A549 (cell line): ENCODE measurements at regions not wholly inside any gene's neighbourhood (a gene's known extent, or its start where the extent isn't known, plus 50 kb on each side); places are given as distances from the start of the nearest gene placed in this dataset.
A peak's percentile ranks its signal among the peaks of the same experiment; 100 is the strongest.

Experiments
- ATAC-seq, 2 experiments: fragments of 200-7000 bp in 1 of 2; fragments of >200 bp in 1 of 2; cut with Nextera tagmentation in 1 of 2; cut with Tn5 transposase in 1 of 2; 3 replicates each; pipeline versions ENCODE4 v1.8.0 to v1.9.1; 2018 to 2020; ENCODE audit warnings: mild to moderate bottlenecking in 1 of 2, moderate library complexity in 1 of 2
- CTCF ChIA-PET: fragments of 300-600 bp; sonication (Branson Sonifier 250); formaldehyde crosslinking; extraction: SDS; loops from one replicate; lab custom pipeline; 2021; ENCODE audit warnings: antibody characterized with exemption, inconsistent platforms; lab: Yijun Ruan, JAX
- POLR2A ChIA-PET: fragments of 350-600 bp; formaldehyde crosslinking; extraction: SDS; loops from one replicate; lab custom pipeline; 2021; ENCODE audit warnings: antibody characterized with exemption, inconsistent platforms; lab: Yijun Ruan, JAX
- DNase-seq, 2 experiments: peaks; one replicate each; pipeline versions ENCODE4 v3.0.0 to v3.0.0-alpha.2; 2011 to 2016; ENCODE audit warnings: low read depth in 1 of 2, low spot score in 1 of 2
- FAIRE-seq: peaks from 2 replicates; lab custom pipeline; 2011; peaks lifted over from hg19 to GRCh38; lab: Jason Lieb, UNC
- H3K27ac ChIP-seq, 2 experiments: fragments of >200 bp; sonication (Bioruptor Twin); formaldehyde crosslinking; 3 replicates each; pipeline ENCODE4 v1.5.1; 2016 to 2017
- H3K4me1 ChIP-seq: fragments of >200 bp; sonication (Bioruptor Twin); formaldehyde crosslinking; 3 replicates; pipeline ENCODE4 v1.6.1; 2016
- H3K4me2 ChIP-seq: fragments of >200 bp; sonication (Bioruptor Twin); formaldehyde crosslinking; 3 replicates; pipeline ENCODE4 v1.6.1; 2016
- H3K4me3 ChIP-seq: fragments of >200 bp; sonication (Bioruptor Twin); formaldehyde crosslinking; 3 replicates; pipeline ENCODE4 v1.5.1; 2016
- H3K9me3 ChIP-seq: fragments of >200 bp; sonication (Bioruptor Twin); formaldehyde crosslinking; 3 replicates; pipeline ENCODE4 v1.6.1; 2016
- BHLHE40 ChIP-seq: IDR thresholded peaks from 2 replicates; pipeline ENCODE4 v1.6.1; 2012; ENCODE audit warnings: low read depth, low read length, inconsistent platforms
- FOSL2 ChIP-seq, 2 experiments: fragments of 450-650 bp in 1 of 2; fragments of >200 bp in 1 of 2; sonication (Bioruptor Twin) in 1 of 2; formaldehyde crosslinking; IDR thresholded peaks; 2 replicates each; pipeline versions ENCODE4 v1.5.0 to v1.6.1; 2016 to 2020; ENCODE audit warnings: mild to moderate bottlenecking in 1 of 2, moderate library complexity in 1 of 2
- FOXS1 ChIP-seq: fragments of 250-450 bp; sonication (Bioruptor Pico); IDR thresholded peaks from 2 replicates; pipeline ENCODE4 v1.5.0; 2020; ENCODE audit warnings: mild to moderate bottlenecking, moderate library complexity
- HOXB13 ChIP-seq: fragments of 250-450 bp; sonication (Bioruptor Pico); IDR thresholded peaks from 2 replicates; pipeline ENCODE4 v1.5.0; 2020; ENCODE audit warnings: low read depth, mild to moderate bottlenecking, moderate library complexity
- JUN ChIP-seq, 2 experiments: fragments of >200 bp; sonication (Bioruptor Twin); formaldehyde crosslinking; IDR thresholded peaks; 2 replicates in 1 of 2; 3 replicates in 1 of 2; pipeline ENCODE4 v1.6.1; 2016 to 2017
- JUNB ChIP-seq: fragments of >200 bp; sonication (Bioruptor Twin); formaldehyde crosslinking; IDR thresholded peaks from 2 replicates; pipeline ENCODE4 v1.6.1; 2016
- KDM5A ChIP-seq: fragments of 200-600 bp; sonication (generic); IDR thresholded peaks from 2 replicates; pipeline ENCODE4 v1.6.1; 2016; ENCODE audit warnings: antibody characterized with exemption, mild to moderate bottlenecking
- MAFK ChIP-seq: fragments of 450-650 bp; IDR thresholded peaks from 2 replicates; pipeline ENCODE4 v1.6.1; 2014; ENCODE audit not compliant: partially characterized antibody
- MAZ ChIP-seq: fragments of 150-350 bp; IDR thresholded peaks from 2 replicates; pipeline ENCODE4 v1.6.1; 2014; ENCODE audit warnings: antibody characterized with exemption, low read depth, low read length, borderline replicate concordance
- MYC ChIP-seq: IDR thresholded peaks from 2 replicates; pipeline ENCODE4 v1.6.1; 2012; ENCODE audit warnings: mild to moderate bottlenecking, inconsistent platforms, low read length, improper control_type of control experiment, borderline replicate concordance
- NFE2L2 ChIP-seq: fragments of 150-350 bp; conservative IDR thresholded peaks from 2 replicates; pipeline ENCODE4 v1.6.1; 2014; ENCODE audit warnings: low read length
- PHF8 ChIP-seq: fragments of 200-600 bp; sonication (generic); IDR thresholded peaks from 2 replicates; pipeline ENCODE4 v1.6.1; 2016; ENCODE audit warnings: low read depth, mild to moderate bottlenecking, antibody characterized with exemption, moderate library complexity, borderline replicate concordance
- RAD21 ChIP-seq, 2 experiments: fragments of >200 bp in 1 of 2; sonication (Bioruptor Twin) in 1 of 2; formaldehyde crosslinking in 1 of 2; IDR thresholded peaks in 1 of 2; conservative IDR thresholded peaks in 1 of 2; 2 replicates in 1 of 2; 3 replicates in 1 of 2; pipeline ENCODE4 v1.6.1; 2012 to 2018; ENCODE audit warnings: inconsistent platforms in 1 of 2
- RARB ChIP-seq: fragments of 250-450 bp; sonication (Bioruptor Pico); IDR thresholded peaks from 2 replicates; pipeline ENCODE4 v1.8.0; 2021; ENCODE audit warnings: mild to moderate bottlenecking, moderate library complexity
- RCOR1 ChIP-seq: fragments of 150-350 bp; IDR thresholded peaks from 2 replicates; pipeline ENCODE4 v1.6.1; 2014; ENCODE audit warnings: antibody characterized with exemption, low read length, low read depth
- RFX5 ChIP-seq: fragments of 450-650 bp; IDR thresholded peaks from 2 replicates; pipeline ENCODE4 v1.7.1; 2014; ENCODE audit warnings: antibody characterized with exemption, mild to moderate bottlenecking, moderate library complexity
- TP53 ChIP-seq: fragments of 250-450 bp; sonication (Bioruptor Pico); IDR thresholded peaks from 2 replicates; pipeline ENCODE4 v1.5.0; 2021; ENCODE audit warnings: mild to moderate bottlenecking, moderate library complexity
- ZC3H11A ChIP-seq: fragments of 450-650 bp; IDR thresholded peaks from 2 replicates; pipeline ENCODE4 v1.6.1; 2014; ENCODE audit warnings: antibody characterized with exemption, mild to moderate bottlenecking
- WGBS: methylation state at CpG from one replicate; pipeline ENCODE4 v1.1.6; 2017; ENCODE audit errors: missing lambda C conversion rate; 5-methylcytosine and 5-hydroxymethylcytosine counted together
- TF ChIP-seq, protein P1 (sequence below): fragments of 200-600 bp; sonication (generic); IDR thresholded peaks from 2 replicates; pipeline ENCODE4 v1.6.1; 2016; ENCODE audit warnings: antibody characterized with exemption, mild to moderate bottlenecking, moderate library complexity
- TF ChIP-seq, protein P2 (sequence below): fragments of 250-450 bp; sonication (Bioruptor Pico); IDR thresholded peaks from 2 replicates; pipeline ENCODE4 v1.5.0; 2020; ENCODE audit warnings: low read depth, mild to moderate bottlenecking, moderate library complexity
- TF ChIP-seq, protein P3 (sequence below): IDR thresholded peaks from 2 replicates; pipeline ENCODE4 v1.6.1; 2012; ENCODE audit warnings: low read depth, borderline replicate concordance

DNA sequence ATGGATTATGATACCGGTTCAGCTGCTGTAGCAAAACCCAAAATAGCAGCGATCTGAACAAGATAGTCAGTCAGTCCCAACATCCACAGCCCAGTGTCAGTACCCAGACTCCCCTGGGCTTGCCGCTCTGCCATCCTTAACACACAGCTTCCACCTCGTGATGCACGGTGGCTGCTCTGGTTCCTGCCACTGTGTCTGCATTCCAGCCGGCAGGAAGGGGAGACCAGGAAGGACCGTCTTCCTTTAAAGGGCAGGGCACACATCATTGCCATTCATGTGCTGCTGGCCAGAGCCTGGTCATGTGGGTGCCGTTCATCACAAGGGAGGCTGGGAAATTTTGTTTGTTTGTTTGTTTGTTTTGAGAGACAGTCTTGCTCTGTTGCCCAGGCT is 131.0 kb upstream of the IER5L start (continued):
- TF ChIP-seq, protein P1, sequence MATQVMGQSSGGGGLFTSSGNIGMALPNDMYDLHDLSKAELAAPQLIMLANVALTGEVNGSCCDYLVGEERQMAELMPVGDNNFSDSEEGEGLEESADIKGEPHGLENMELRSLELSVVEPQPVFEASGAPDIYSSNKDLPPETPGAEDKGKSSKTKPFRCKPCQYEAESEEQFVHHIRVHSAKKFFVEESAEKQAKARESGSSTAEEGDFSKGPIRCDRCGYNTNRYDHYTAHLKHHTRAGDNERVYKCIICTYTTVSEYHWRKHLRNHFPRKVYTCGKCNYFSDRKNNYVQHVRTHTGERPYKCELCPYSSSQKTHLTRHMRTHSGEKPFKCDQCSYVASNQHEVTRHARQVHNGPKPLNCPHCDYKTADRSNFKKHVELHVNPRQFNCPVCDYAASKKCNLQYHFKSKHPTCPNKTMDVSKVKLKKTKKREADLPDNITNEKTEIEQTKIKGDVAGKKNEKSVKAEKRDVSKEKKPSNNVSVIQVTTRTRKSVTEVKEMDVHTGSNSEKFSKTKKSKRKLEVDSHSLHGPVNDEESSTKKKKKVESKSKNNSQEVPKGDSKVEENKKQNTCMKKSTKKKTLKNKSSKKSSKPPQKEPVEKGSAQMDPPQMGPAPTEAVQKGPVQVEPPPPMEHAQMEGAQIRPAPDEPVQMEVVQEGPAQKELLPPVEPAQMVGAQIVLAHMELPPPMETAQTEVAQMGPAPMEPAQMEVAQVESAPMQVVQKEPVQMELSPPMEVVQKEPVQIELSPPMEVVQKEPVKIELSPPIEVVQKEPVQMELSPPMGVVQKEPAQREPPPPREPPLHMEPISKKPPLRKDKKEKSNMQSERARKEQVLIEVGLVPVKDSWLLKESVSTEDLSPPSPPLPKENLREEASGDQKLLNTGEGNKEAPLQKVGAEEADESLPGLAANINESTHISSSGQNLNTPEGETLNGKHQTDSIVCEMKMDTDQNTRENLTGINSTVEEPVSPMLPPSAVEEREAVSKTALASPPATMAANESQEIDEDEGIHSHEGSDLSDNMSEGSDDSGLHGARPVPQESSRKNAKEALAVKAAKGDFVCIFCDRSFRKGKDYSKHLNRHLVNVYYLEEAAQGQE, result no peak
- TF ChIP-seq MAZ, result no peak
- no peak for TF ChIP-seq JUNB
- no peak for TF ChIP-seq ZC3H11A
- no peak for TF ChIP-seq PHF8
- no peak for TF ChIP-seq JUN (IDR thresholded peaks at IDR 0.05)
- TF ChIP-seq, protein P2, sequence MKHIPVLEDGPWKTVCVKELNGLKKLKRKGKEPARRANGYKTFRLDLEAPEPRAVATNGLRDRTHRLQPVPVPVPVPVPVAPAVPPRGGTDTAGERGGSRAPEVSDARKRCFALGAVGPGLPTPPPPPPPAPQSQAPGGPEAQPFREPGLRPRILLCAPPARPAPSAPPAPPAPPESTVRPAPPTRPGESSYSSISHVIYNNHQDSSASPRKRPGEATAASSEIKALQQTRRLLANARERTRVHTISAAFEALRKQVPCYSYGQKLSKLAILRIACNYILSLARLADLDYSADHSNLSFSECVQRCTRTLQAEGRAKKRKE (CRISPR knock-in tag), result no peak
- no peak for TF ChIP-seq BHLHE40
- TF ChIP-seq RAD21 (conservative IDR thresholded peaks at IDR 0.05 in 1 of 2, IDR thresholded peaks at IDR 0.05 in 1 of 2), result no peak
- TF ChIP-seq, all 56 proteins: peak for 0

DNA sequence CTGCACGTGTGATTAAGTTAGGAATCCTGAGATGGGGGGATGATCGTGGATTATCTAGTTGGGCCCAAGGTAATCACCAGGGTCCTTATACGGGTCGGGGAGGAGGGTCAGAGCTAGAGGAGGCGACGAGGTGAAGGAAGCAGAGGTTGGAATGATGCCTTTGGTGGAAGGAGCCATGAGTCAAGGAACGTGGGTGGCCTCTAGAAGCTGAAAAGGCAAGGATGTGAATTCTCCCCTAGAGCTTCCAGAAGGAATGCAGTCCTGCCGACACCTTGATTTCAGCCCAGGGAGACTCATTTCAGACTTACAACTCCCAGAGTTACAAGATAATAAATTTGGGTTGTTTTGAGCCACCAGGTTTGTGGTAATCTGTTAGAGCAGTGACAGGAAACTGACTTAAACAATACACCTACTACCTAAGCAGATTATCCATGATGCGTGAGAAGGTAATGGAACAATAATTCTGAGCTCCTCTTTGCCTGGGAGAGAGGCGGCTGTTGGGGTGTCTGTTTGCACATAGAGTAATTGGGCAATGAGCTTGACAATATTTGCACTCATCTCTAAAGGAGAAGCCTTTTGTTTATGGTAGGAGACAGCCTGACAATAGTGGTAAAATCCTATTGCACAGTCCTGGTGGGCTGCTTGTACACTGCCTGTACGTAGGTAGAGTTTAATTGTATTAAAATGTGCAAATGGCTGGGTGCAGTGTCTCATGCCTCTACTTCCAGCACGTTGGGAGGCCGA is 129.3 kb upstream of the IER5L start:
- no peak overlapping the region for H3K4me3 ChIP-seq
- peaks cover 18% of the 10 kb centered on the region for H3K9me3 ChIP-seq
- ChIA-PET CTCF (interaction anchor here (0.6 to 1.5 kb wide), 4 partner anchors 38 to 317 kb away, joined by 3 to 6 read pairs (median 4); no protein-coding TSS in a partner anchor), POLR2A (no interaction called here)
- TF ChIP-seq MYC (no peak), NFE2L2 (no peak), MAFK (no peak), RFX5 (no peak), HOXB13 (no peak), KDM5A (no peak), RARB (CRISPR knock-in tag) (no peak), FOXS1 (no peak), TP53 (CRISPR knock-in tag) (no peak), RCOR1 (no peak), FOSL2 (IDR thresholded peaks at IDR 0.05) (no peak), FOSL2 (CRISPR knock-in tag; IDR thresholded peaks at IDR 0.05) (no peak)
- TF ChIP-seq, protein P3, sequence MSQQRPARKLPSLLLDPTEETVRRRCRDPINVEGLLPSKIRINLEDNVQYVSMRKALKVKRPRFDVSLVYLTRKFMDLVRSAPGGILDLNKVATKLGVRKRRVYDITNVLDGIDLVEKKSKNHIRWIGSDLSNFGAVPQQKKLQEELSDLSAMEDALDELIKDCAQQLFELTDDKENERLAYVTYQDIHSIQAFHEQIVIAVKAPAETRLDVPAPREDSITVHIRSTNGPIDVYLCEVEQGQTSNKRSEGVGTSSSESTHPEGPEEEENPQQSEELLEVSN, result no peak
- no peak for FAIRE-seq
- no peak for DNase-seq
- H3K4me2 ChIP-seq, result no peak overlapping the region
- no peak for ATAC-seq
- H3K27ac ChIP-seq, result 0 out of 6 replicates have a peak overlapping the region, but pooled peaks of 1 of the 2 experiments have one; percentile 18
- H3K4me1 ChIP-seq, result 0 out of 3 replicates have a peak, but pooled peaks cover 4% of the 10 kb centered on the region
- 72% methylated on average over 13 of the region's 13 CpGs for WGBS
